Astrocyte of the spinal cord (primary cell): ENCODE measurements at regions not wholly inside any gene's neighbourhood (a gene's known extent, or its start where the extent isn't known, plus 50 kb on each side); places are given as distances from the start of the nearest gene placed in this dataset.

ENCODE experiments used
- DNase-seq: peaks from one replicate; pipeline ENCODE4 v3.0.0; 2011; ENCODE audit warnings: low read depth, low spot score
- H3K4me3 ChIP-seq: 2 replicates; pipeline ENCODE4 v1.5.1; 2011; ENCODE audit warnings: low read depth, mild to moderate bottlenecking, low read length, moderate library complexity
- in situ Hi-C: cut with HindIII; loops from 2 replicates; pipeline ENCODE4 v1.10.0; 2017; ENCODE audit warnings: low sequenced_read_pairs
- TF ChIP-seq, protein P1 (sequence below): IDR thresholded peaks from 2 replicates; pipeline ENCODE4 v1.5.1; 2012; ENCODE audit warnings: low read depth, mild to moderate bottlenecking, low read length, inconsistent platforms

- in situ Hi-C loops = no loop called here
- DNase-seq = no peak
- H3K4me3 ChIP-seq = no peak overlapping the region
- TF ChIP-seq, protein P1, sequence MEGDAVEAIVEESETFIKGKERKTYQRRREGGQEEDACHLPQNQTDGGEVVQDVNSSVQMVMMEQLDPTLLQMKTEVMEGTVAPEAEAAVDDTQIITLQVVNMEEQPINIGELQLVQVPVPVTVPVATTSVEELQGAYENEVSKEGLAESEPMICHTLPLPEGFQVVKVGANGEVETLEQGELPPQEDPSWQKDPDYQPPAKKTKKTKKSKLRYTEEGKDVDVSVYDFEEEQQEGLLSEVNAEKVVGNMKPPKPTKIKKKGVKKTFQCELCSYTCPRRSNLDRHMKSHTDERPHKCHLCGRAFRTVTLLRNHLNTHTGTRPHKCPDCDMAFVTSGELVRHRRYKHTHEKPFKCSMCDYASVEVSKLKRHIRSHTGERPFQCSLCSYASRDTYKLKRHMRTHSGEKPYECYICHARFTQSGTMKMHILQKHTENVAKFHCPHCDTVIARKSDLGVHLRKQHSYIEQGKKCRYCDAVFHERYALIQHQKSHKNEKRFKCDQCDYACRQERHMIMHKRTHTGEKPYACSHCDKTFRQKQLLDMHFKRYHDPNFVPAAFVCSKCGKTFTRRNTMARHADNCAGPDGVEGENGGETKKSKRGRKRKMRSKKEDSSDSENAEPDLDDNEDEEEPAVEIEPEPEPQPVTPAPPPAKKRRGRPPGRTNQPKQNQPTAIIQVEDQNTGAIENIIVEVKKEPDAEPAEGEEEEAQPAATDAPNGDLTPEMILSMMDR = no peak
These were observed 190.6 kb upstream of the NTM start for GRCh38 chr11:131179836-131180235.

- TF ChIP-seq, protein P1 = no peak
- in situ Hi-C loops = no loop called here
- no peak for DNase-seq
- no peak overlapping the region for H3K4me3 ChIP-seq
These were observed 184.5 kb upstream of the NTM start for GRCh38 chr11:131185915-131186314.

DNA sequence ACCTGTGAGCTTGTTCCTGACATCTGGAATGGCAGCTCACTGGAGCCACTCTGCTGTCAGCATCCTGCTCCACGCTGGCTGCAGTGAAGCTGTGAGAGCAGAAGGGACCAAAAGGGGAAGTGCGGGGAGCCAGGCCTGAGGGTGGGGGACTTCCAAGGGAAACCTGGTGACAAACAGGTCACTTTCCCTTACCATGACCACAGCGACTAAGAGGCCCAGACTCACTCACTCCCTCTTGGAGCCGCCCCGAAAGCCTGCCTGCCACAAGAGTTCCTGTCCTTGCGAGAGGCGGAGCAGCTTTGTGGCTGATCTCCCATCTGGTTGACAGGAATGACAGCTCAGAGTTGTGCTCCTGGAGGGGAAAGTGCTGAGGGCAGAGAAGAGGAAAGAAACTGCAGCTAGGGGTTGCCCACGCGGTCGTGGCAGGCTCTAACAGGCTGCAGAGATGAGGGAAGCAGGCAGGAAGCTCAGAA is 183.8 kb upstream of the NTM start:
- no peak overlapping the region for H3K4me3 ChIP-seq
- DNase-seq = no peak
- in situ Hi-C loops = no loop called here
- TF ChIP-seq, protein P1 = no peak

GRCh38 chr11:131190446-131190845 is 180.0 kb upstream of the NTM start:
- no peak overlapping the region for H3K4me3 ChIP-seq
- DNase-seq = no peak
- TF ChIP-seq, protein P1 = no peak
- in situ Hi-C loops = no loop called here

- TF ChIP-seq, protein P1 = no peak
- H3K4me3 ChIP-seq = no peak overlapping the region
- in situ Hi-C loops = no loop called here
- DNase-seq = no peak
These were observed 178.8 kb upstream of the NTM start for GRCh38 chr11:131191606-131192005.

- TF ChIP-seq, protein P1 = no peak
- no peak for DNase-seq
- H3K4me3 ChIP-seq = no peak overlapping the region
- in situ Hi-C loops = no loop called here
These were observed 177.8 kb upstream of the NTM start for GRCh38 chr11:131192628-131193027.

- TF ChIP-seq, protein P1 = no peak
- DNase-seq = no peak
- H3K4me3 ChIP-seq = no peak overlapping the region
- in situ Hi-C loops = no loop called here
These were observed 177.3 kb upstream of the NTM start for GRCh38 chr11:131193031-131193501.
